ENCODE measurements at regions not wholly inside any gene's neighbourhood (a gene's known extent, or its start where the extent isn't known, plus 50 kb on each side); places are given as distances from the start of the nearest gene placed in this dataset.
"Not testable (repeated sequence)": the region's sequence is repeated elsewhere in the genome, so short reads cannot be mapped to it uniquely, and the experiment has no call there.

- not testable (repeated sequence) for FAIRE-seq; DNase-seq (ENCODE audit: extremely low spot score, insufficient read length, low read depth)
Measured at GRCh38 chr7:76971201-76971600, 61.0 kb downstream of the SPDYE17 start.

- DNase-seq (ENCODE audit: extremely low spot score, insufficient read length, low read depth); FAIRE-seq: not testable (repeated sequence)
Measured at GRCh38 chr7:76969892-76970291, 62.3 kb downstream of the SPDYE17 start.

- FAIRE-seq = peak; percentile 21
- DNase-seq (ENCODE audit: extremely low spot score, insufficient read length, low read depth) = not testable (repeated sequence)
Measured at GRCh38 chr7:76965731-76966548, 66.2 kb downstream of the SPDYE17 start.

- DNase-seq (ENCODE audit: extremely low spot score, insufficient read length, low read depth); FAIRE-seq: not testable (repeated sequence)
Measured at GRCh38 chr7:76964050-76964449, 68.1 kb downstream of the SPDYE17 start.

- FAIRE-seq = not testable (repeated sequence)
Measured at GRCh38 chr7:76963061-76963460, 69.1 kb downstream of the SPDYE17 start.

GRCh38 chr7:76960400-76960986 lies 71.7 kb downstream of the SPDYE17 start:
- DNase-seq (ENCODE audit: extremely low spot score, insufficient read length, low read depth); FAIRE-seq: not testable (repeated sequence)

More at GRCh38 chr7:76963061-76963460, 69.1 kb downstream of the SPDYE17 start:
- DNase-seq (ENCODE audit: extremely low spot score, insufficient read length, low read depth) = not testable (repeated sequence)

GRCh38 chr7:76959573-76960399 lies 72.4 kb downstream of the SPDYE17 start:
- not testable (repeated sequence) for DNase-seq (ENCODE audit: extremely low spot score, insufficient read length, low read depth)
- FAIRE-seq = peak; percentile 88

- not testable (repeated sequence) for DNase-seq (ENCODE audit: extremely low spot score, insufficient read length, low read depth); FAIRE-seq
Measured at GRCh38 chr7:76956531-76956930, 75.6 kb downstream of the SPDYE17 start.

GRCh38 chr7:76955124-76955523 lies 77.0 kb downstream of the SPDYE17 start:
- not testable (repeated sequence) for FAIRE-seq

GRCh38 chr7:76944603-76945002 lies 87.6 kb downstream of the SPDYE17 start:
- peak; percentile 80 for FAIRE-seq

More at GRCh38 chr7:76955124-76955523, 77.0 kb downstream of the SPDYE17 start:
- DNase-seq (ENCODE audit: extremely low spot score, insufficient read length, low read depth) = not testable (repeated sequence)

GRCh38 chr7:76941809-76942765 lies 90.1 kb downstream of the SPDYE17 start:
- not testable (repeated sequence) for DNase-seq (ENCODE audit: extremely low spot score, insufficient read length, low read depth)
- FAIRE-seq = peak; percentile 79

More at GRCh38 chr7:76944603-76945002, 87.6 kb downstream of the SPDYE17 start:
- not testable (repeated sequence) for DNase-seq (ENCODE audit: extremely low spot score, insufficient read length, low read depth)

- FAIRE-seq = peak; percentile 44
- DNase-seq (ENCODE audit: extremely low spot score, insufficient read length, low read depth) = not testable (repeated sequence)
Measured at GRCh38 chr7:76937781-76938180, 94.4 kb downstream of the SPDYE17 start.

- DNase-seq (ENCODE audit: extremely low spot score, insufficient read length, low read depth); FAIRE-seq: not testable (repeated sequence)
Measured at GRCh38 chr7:76937330-76937729, 94.8 kb downstream of the SPDYE17 start.

- FAIRE-seq = peak; percentile 46
- not testable (repeated sequence) for DNase-seq (ENCODE audit: extremely low spot score, insufficient read length, low read depth)
Measured at GRCh38 chr7:76936346-76936745, 95.8 kb downstream of the SPDYE17 start.

GRCh38 chr7:76934711-76935110 lies 97.5 kb downstream of the SPDYE17 start:
- DNase-seq (ENCODE audit: extremely low spot score, insufficient read length, low read depth); FAIRE-seq: not testable (repeated sequence)

GRCh38 chr7:76932957-76933356 lies 99.2 kb downstream of the SPDYE17 start:
- peak; percentile 84 for FAIRE-seq

GRCh38 chr7:76931441-76931840 lies 100.7 kb downstream of the SPDYE17 start:
- DNase-seq (ENCODE audit: extremely low spot score, insufficient read length, low read depth); FAIRE-seq: not testable (repeated sequence)

More at GRCh38 chr7:76932957-76933356, 99.2 kb downstream of the SPDYE17 start:
- not testable (repeated sequence) for DNase-seq (ENCODE audit: extremely low spot score, insufficient read length, low read depth)

- not testable (repeated sequence) for FAIRE-seq; DNase-seq (ENCODE audit: extremely low spot score, insufficient read length, low read depth)
Measured at GRCh38 chr7:76930416-76930815, 101.7 kb downstream of the SPDYE17 start.

- FAIRE-seq; DNase-seq (ENCODE audit: extremely low spot score, insufficient read length, low read depth): not testable (repeated sequence)
Measured at GRCh38 chr7:76928751-76929150, 103.4 kb downstream of the SPDYE17 start.

Data from GM18507 (cell line).